ENCODE measurements at regions not wholly inside any gene's neighbourhood (a gene's known extent, or its start where the extent isn't known, plus 50 kb on each side); places are given as distances from the start of the nearest gene placed in this dataset.

DNA sequence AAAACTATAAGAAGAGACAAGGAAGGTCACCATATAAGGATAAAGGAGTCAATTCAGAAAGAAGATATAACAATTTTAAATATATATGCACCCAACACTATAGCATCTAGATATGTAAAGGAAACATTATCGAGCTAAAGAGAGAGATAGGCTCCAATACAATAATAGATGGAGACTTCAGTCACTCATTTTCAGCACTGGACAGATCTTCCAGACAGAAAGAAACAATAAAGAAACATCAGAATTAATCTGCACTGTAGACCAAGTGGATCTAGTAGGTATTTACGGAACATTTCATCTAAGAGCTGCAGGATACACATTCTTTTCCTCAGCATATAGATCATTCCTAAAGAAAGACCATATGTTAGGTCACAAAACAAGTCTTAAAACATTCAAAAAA, 463.5 kb downstream of the KCTD16 start:
- TF ChIP-seq CEBPB (IDR thresholded peaks at IDR 0.05; ENCODE audit: low read depth, low read length) (no peak), POLR2A (IDR thresholded peaks at IDR 0.05; ENCODE audit: low read depth, low read length) (no peak), BHLHE40 (IDR thresholded peaks at IDR 0.05; ENCODE audit: low read depth, low read length) (no peak), CTCF (conservative IDR thresholded peaks at IDR 0.05; ENCODE audit: low read depth, low read length) (no peak), RFX5 (IDR thresholded peaks at IDR 0.05; ENCODE audit: low read depth, low read length) (no peak), FOS (IDR thresholded peaks at IDR 0.05; ENCODE audit: low read depth, low read length) (no peak), MAFK (IDR thresholded peaks at IDR 0.05; ENCODE audit: low read depth, low read length) (no peak), RAD21 (IDR thresholded peaks at IDR 0.05; ENCODE audit: low read length) (no peak), CHD1 (IDR thresholded peaks at IDR 0.05; ENCODE audit: low read depth, low read length) (no peak), MXI1 (IDR thresholded peaks at IDR 0.05; ENCODE audit: borderline replicate concordance, low read depth, low read length) (no peak), NFE2L2 (IDR thresholded peaks at IDR 0.05; ENCODE audit: low read depth, low read length) (no peak), RCOR1 (IDR thresholded peaks at IDR 0.05; ENCODE audit: insufficient replicate concordance, low read length) (no peak)
- TF ChIP-seq, protein P1, sequence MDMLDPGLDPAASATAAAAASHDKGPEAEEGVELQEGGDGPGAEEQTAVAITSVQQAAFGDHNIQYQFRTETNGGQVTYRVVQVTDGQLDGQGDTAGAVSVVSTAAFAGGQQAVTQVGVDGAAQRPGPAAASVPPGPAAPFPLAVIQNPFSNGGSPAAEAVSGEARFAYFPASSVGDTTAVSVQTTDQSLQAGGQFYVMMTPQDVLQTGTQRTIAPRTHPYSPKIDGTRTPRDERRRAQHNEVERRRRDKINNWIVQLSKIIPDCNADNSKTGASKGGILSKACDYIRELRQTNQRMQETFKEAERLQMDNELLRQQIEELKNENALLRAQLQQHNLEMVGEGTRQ (IDR thresholded peaks at IDR 0.05; ENCODE audit: low read depth, low read length): no peak
- TF ChIP-seq, protein P2, sequence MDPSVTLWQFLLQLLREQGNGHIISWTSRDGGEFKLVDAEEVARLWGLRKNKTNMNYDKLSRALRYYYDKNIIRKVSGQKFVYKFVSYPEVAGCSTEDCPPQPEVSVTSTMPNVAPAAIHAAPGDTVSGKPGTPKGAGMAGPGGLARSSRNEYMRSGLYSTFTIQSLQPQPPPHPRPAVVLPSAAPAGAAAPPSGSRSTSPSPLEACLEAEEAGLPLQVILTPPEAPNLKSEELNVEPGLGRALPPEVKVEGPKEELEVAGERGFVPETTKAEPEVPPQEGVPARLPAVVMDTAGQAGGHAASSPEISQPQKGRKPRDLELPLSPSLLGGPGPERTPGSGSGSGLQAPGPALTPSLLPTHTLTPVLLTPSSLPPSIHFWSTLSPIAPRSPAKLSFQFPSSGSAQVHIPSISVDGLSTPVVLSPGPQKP (IDR thresholded peaks at IDR 0.05; ENCODE audit: borderline replicate concordance, low read depth, low read length): no peak

Measured in IMR-90 (cell line).